Common myeloid progenitor, CD34-positive (primary cell): ENCODE measurements at regions not wholly inside any gene's neighbourhood (a gene's known extent, or its start where the extent isn't known, plus 50 kb on each side); places are given as distances from the start of the nearest gene placed in this dataset.

ENCODE experiments used
- CTCF ChIA-PET: fragments of 350-600 bp; sonication (Branson Sonifier 250); formaldehyde crosslinking; loops from one replicate; lab custom pipeline; 2021; ENCODE audit warnings: antibody characterized with exemption; lab: Charles Lee
- POLR2A ChIA-PET: fragments of 350-600 bp; sonication (Branson Sonifier 250); formaldehyde crosslinking; loops from one replicate; lab custom pipeline; 2021; ENCODE audit warnings: antibody characterized with exemption; lab: Charles Lee
- DNase-seq, 3 donors: peaks; one replicate each; pipeline versions ENCODE4 v3.0.0 to v3.0.0-alpha.2; 2013
- H3K27ac ChIP-seq, 2 experiments: 1 replicate in 1 of 2; 2 replicates in 1 of 2; pipeline ENCODE4 v1.7.0; 2013; ENCODE audit warnings: inconsistent platforms in 2 of 2, low read length in 2 of 2, mild to moderate bottlenecking in 2 of 2, low read depth in 1 of 2, moderate library complexity in 1 of 2; ENCODE audit not compliant: severe bottlenecking in 2 of 2, insufficient read depth in 1 of 2, poor library complexity in 1 of 2
- H3K27me3 ChIP-seq, 5 experiments: replicated peaks in 2 of 5; 1 replicate in 3 of 5; 2 replicates in 2 of 5; pipeline versions ENCODE4 v1.6.1 to v1.7.0; 2013; ENCODE audit warnings: low read length in 4 of 5, mild to moderate bottlenecking in 2 of 5, moderate library complexity in 2 of 5, inconsistent platforms in 1 of 5; ENCODE audit not compliant: insufficient read depth in 5 of 5, control insufficient read depth in 4 of 5
- H3K36me3 ChIP-seq, 4 experiments: 1 replicate in 2 of 4; 2 replicates in 2 of 4; pipeline versions ENCODE4 v1.6.1 to v1.7.0; 2013; ENCODE audit warnings: low read length in 3 of 4, control low read depth in 1 of 4, mild to moderate bottlenecking in 1 of 4; ENCODE audit not compliant: control insufficient read depth in 4 of 4, insufficient read depth in 4 of 4
- H3K4me1 ChIP-seq, 4 experiments: 1 replicate in 3 of 4; 2 replicates in 1 of 4; pipeline versions ENCODE4 v1.6.1 to v1.7.1; 2013; ENCODE audit warnings: low read length in 3 of 4, mild to moderate bottlenecking in 3 of 4, control low read depth in 1 of 4, inconsistent platforms in 1 of 4, moderate library complexity in 1 of 4; ENCODE audit not compliant: control insufficient read depth in 4 of 4, insufficient read depth in 4 of 4; ENCODE audit errors: control extremely low read depth in 1 of 4
- H3K4me3 ChIP-seq, 7 experiments: 1 replicate in 4 of 7; 2 replicates in 3 of 7; pipeline versions ENCODE4 v1.5.1 to v1.7.0; 2013; ENCODE audit warnings: mild to moderate bottlenecking in 7 of 7, low read length in 6 of 7, moderate library complexity in 6 of 7, inconsistent platforms in 2 of 7, low read depth in 2 of 7, control low read depth in 1 of 7; ENCODE audit not compliant: insufficient read depth in 4 of 7, control insufficient read depth in 1 of 7; ENCODE audit errors: extremely low read depth in 1 of 7
- H3K9me3 ChIP-seq, 5 experiments: 1 replicate in 4 of 5; 2 replicates in 1 of 5; pipeline versions ENCODE4 v1.6.1 to v1.7.1; 2013; ENCODE audit warnings: low read length in 4 of 5, mild to moderate bottlenecking in 2 of 5, inconsistent platforms in 1 of 5, low read depth in 1 of 5, moderate library complexity in 1 of 5; ENCODE audit not compliant: control insufficient read depth in 4 of 5, insufficient read depth in 2 of 5; ENCODE audit errors: control extremely low read depth in 1 of 5
- WGBS: methylation state at CpG from one replicate; pipeline ENCODE4 v1.1.5; 2013; ENCODE audit not compliant: insufficient coverage; 5-methylcytosine and 5-hydroxymethylcytosine counted together

DNA sequence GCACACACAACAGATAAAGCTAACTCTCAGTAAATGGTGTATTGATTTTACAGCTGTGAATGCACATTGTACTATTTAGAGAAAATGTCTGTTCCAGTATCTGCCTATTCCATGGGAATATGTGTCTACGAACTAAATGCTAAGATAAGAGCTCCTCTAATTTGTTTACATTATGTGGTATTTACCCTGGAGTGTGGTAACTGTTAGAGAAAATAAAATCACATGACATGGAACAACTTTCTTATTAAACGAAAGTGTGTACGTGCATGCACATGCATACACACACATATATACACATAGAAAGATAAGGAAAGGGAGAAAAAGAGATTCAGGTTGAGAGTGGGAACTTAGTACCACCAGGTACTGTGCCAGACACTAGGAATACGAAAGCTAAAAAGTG, 1151.7 kb upstream of the TENM4 start:
- Histone ChIP-seq H3K4me3 (no peak overlapping the region), H3K9me3 (no peaks in the 10 kb centered on the region), H3K27ac (no peak overlapping the region), H3K36me3 (no peaks in the 10 kb centered on the region), H3K4me1 (no peaks in the 10 kb centered on the region), H3K27me3 (no peaks in the 10 kb centered on the region)
- ChIA-PET POLR2A (no interaction called here), CTCF (no interaction called here)
- DNase-seq = no peak
- 50% methylated on average over 1 of the region's 4 CpGs for WGBS

DNA sequence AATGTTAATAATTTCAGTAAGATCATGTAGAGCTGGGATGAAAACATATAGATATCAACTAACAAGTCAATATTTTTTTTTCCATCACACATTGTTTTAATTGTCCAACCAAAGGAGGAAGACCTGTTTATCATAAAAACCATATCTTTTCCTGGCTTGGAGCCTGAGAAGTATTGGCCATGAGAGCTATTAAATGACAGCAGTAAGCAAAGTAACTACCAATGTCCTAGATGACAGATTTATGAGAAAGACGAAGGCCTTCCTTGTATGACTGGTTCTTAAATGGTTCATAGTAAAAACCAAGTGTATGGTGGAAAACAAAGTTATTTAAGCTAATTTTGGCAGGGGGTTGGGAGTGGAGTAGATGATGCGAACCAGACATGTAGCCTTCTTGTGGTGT, 1147.1 kb upstream of the TENM4 start:
- ChIA-PET CTCF (no interaction called here), POLR2A (no interaction called here)
- Histone ChIP-seq H3K27ac (no peak overlapping the region), H3K4me3 (no peak overlapping the region), H3K9me3 (no peaks in the 10 kb centered on the region), H3K36me3 (no peaks in the 10 kb centered on the region), H3K27me3 (no peaks in the 10 kb centered on the region), H3K4me1 (no peaks in the 10 kb centered on the region)
- 80% methylated on average over 2 of the region's 2 CpGs for WGBS
- DNase-seq = no peak

DNA sequence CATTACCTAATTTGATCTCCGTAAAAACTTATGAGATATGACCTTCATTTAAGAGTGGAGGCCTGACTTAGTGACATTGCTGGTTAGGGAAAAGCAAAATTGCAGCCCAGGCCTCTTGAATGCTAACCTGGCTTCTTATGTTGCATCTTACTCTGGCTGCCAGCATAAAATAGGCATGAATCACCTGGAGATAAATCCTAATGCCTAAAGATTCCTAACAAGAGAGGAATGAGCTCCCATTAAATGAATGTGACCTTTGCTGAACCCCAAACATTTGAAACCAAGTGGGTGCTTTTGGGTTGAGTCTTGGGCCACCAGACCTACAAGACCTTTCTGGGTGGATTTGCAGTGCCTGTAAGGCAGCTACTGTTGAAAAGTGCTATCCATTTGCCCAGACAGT, 1145.6 kb upstream of the TENM4 start:
- H3K4me1 ChIP-seq = no peaks in the 10 kb centered on the region
- no peak for DNase-seq
- no peaks in the 10 kb centered on the region for H3K36me3 ChIP-seq
- ChIA-PET POLR2A (no interaction called here), CTCF (no interaction called here)
- H3K27ac ChIP-seq = no peak overlapping the region
- no CpG with 5 or more reads among the region's 1 CpG for WGBS
- no peaks in the 10 kb centered on the region for H3K27me3 ChIP-seq
- no peaks in the 10 kb centered on the region for H3K9me3 ChIP-seq
- no peak overlapping the region for H3K4me3 ChIP-seq

DNA sequence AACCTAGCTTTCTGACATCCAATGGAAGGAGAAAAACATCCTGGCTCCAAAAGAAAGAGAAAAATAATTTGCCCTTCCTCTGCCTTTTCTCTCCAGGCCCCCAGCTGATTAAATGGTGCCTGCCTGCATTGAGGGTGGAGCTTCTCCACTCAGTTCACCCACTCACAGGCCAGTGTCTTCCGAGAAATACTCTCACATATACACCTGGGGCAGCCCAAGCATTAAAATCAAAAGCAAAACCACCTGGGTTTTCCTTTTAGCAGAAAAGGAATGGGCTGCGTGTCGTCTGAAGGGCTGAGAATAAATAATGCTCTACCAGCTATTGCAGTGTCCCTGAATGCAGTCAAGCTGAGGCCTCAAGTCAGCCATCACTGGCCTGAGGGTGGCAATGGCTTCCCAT, 1143.8 kb upstream of the TENM4 start:
- 91% methylated on average over 3 of the region's 3 CpGs for WGBS
- Histone ChIP-seq H3K27me3 (no peaks in the 10 kb centered on the region), H3K27ac (no peak overlapping the region), H3K4me1 (no peaks in the 10 kb centered on the region), H3K4me3 (no peak overlapping the region), H3K36me3 (no peaks in the 10 kb centered on the region), H3K9me3 (no peaks in the 10 kb centered on the region)
- ChIA-PET CTCF (no interaction called here), POLR2A (no interaction called here)
- DNase-seq = no peak

DNA sequence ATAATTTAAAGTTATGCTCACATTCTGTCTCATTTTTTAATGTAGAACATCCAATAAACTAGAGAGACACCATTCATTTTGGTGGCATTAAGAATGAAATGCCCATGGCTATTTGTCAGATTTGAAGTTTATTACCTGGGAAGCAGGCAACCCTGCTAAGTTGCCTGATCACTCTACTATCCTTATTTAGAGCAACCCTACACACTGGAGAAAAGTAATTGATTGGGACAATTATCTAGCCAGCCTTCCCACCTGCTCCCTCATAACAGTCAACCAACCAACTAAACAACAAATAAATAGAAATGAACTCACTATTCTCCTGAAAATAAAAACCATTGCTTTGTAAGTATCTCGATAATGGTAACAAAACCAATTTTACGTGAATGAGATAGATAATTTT, 1129.0 kb upstream of the TENM4 start:
- H3K36me3 ChIP-seq = no peaks in the 10 kb centered on the region
- 93% methylated on average over 2 of the region's 2 CpGs for WGBS
- no peak overlapping the region for H3K27ac ChIP-seq
- DNase-seq = no peak
- no peaks in the 10 kb centered on the region for H3K4me1 ChIP-seq
- no peak overlapping the region for H3K4me3 ChIP-seq
- H3K9me3 ChIP-seq = no peaks in the 10 kb centered on the region
- CTCF ChIA-PET = no interaction called here
- POLR2A ChIA-PET = no interaction called here
- no peaks in the 10 kb centered on the region for H3K27me3 ChIP-seq

DNA sequence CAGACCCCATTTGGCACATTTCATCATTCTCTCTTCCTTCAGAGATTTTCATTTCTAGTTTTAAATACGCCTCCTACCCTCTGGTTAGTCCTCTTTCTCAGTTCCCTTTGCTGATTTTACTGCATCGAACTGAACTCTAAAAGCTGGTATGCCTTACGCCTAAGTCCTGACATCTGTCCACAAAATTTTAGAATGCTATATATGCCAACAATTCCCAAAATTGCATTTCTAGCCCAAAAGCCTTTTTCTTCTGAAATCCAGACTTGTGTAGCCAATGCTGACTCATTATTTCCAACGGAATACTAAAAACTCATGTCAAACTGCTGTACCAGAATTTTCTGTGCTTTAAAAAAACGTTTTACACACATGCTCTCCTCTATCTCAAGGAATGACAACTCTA, 1124.4 kb upstream of the TENM4 start:
- Histone ChIP-seq H3K4me3 (no peak overlapping the region), H3K36me3 (no peaks in the 10 kb centered on the region), H3K9me3 (peaks cover 0 to 1% (median 0%) of the 10 kb centered on the region in 5 experiments), H3K4me1 (no peaks in the 10 kb centered on the region), H3K27ac (no peak overlapping the region), H3K27me3 (no peaks in the 10 kb centered on the region)
- POLR2A ChIA-PET = no interaction called here
- 90% methylated on average over 5 of the region's 5 CpGs for WGBS
- CTCF ChIA-PET = no interaction called here
- no peak for DNase-seq

DNA sequence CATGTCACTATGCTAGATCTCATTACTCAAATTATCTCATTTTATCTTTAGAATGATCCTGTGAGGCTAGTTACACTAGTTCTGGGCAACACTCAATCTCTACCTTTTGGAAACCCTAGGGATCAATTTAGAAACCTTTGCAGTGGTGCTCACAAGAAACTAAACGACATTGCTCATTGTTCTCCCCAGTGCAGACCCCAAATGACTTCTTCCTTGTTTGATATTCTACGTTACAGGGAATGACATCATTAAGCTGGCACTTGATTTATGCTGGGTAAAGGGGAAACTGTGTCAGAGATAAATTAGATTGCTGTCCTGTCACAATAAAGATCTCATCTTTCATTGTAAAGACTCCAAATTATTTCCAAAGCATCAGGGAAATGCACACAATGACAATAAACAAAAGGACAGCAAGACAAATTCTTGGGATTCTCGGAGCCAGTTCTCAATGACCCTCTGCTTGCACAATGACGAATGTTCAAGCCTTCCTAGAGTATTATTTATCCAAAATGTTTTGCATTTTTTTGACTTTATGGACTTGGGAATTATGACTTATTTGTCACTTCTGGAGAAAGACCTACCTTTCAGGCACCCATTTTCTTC, 1121.8 kb upstream of the TENM4 start:
- no peak overlapping the region for H3K4me3 ChIP-seq
- peaks cover 0 to 1% (median 0%) of the 10 kb centered on the region in 5 experiments for H3K9me3 ChIP-seq
- no peaks in the 10 kb centered on the region for H3K36me3 ChIP-seq
- H3K4me1 ChIP-seq = no peaks in the 10 kb centered on the region
- POLR2A ChIA-PET = no interaction called here
- no peak overlapping the region for H3K27ac ChIP-seq
- 0% methylated on average over 1 of the region's 4 CpGs for WGBS
- DNase-seq = no peak
- H3K27me3 ChIP-seq = no peaks in the 10 kb centered on the region
- CTCF ChIA-PET = no interaction called here
